KMS-11 (cell line): ENCODE measurements at regions not wholly inside any gene's neighbourhood (a gene's known extent, or its start where the extent isn't known, plus 50 kb on each side); places are given as distances from the start of the nearest gene placed in this dataset.

Experiments used
- H2AFZ ChIP-seq: fragments of 200-600 bp; sonication (generic); 2 replicates; pipeline ENCODE4 v1.6.1; 2016; ENCODE audit warnings: antibody characterized with exemption, mixed run types, low read depth
- H3K27ac ChIP-seq: fragments of 200-600 bp; sonication (generic); 2 replicates; pipeline ENCODE4 v1.6.1; 2016; ENCODE audit warnings: mild to moderate bottlenecking, mixed run types
- H3K27me3 ChIP-seq: fragments of 200-600 bp; sonication (generic); 2 replicates; pipeline ENCODE4 v1.6.1; 2017; ENCODE audit warnings: mild to moderate bottlenecking, low read depth, mixed run types, moderate library complexity; ENCODE audit not compliant: insufficient read depth
- H3K36me3 ChIP-seq: fragments of 200-600 bp; sonication (generic); 2 replicates; pipeline ENCODE4 v1.6.1; 2017; ENCODE audit warnings: mild to moderate bottlenecking, mixed run types; ENCODE audit not compliant: insufficient read depth
- H3K4me1 ChIP-seq: fragments of 200-600 bp; sonication (generic); 2 replicates; pipeline ENCODE4 v1.6.1; 2016; ENCODE audit warnings: mild to moderate bottlenecking, low read depth, mixed run types; ENCODE audit not compliant: poor library complexity, severe bottlenecking
- H3K4me2 ChIP-seq: fragments of 200-600 bp; sonication (generic); 2 replicates; pipeline ENCODE4 v1.7.0; 2016; ENCODE audit warnings: mild to moderate bottlenecking, mixed run types
- H3K4me3 ChIP-seq: fragments of 200-600 bp; sonication (generic); IDR thresholded peaks from 2 replicates; pipeline ENCODE4 v1.6.1; 2017; ENCODE audit warnings: low read depth, low read length, mixed read lengths; ENCODE audit not compliant: insufficient read depth
- H3K79me2 ChIP-seq: fragments of 200-600 bp; sonication (generic); 2 replicates; pipeline ENCODE4 v1.6.1; 2016; ENCODE audit warnings: low read depth, mixed run types; ENCODE audit not compliant: insufficient read depth
- H3K9ac ChIP-seq: fragments of 200-600 bp; sonication (generic); 2 replicates; pipeline ENCODE4 v1.6.1; 2016; ENCODE audit warnings: mild to moderate bottlenecking, mixed run types
- H4K20me1 ChIP-seq: fragments of 200-600 bp; sonication (generic); 2 replicates; pipeline ENCODE4 v1.6.1; 2016; ENCODE audit warnings: mild to moderate bottlenecking, mixed run types; ENCODE audit not compliant: insufficient read depth
- CTCF ChIP-seq: fragments of 200-600 bp; sonication (generic); conservative IDR thresholded peaks from 2 replicates; pipeline ENCODE4 v1.6.1; 2017; ENCODE audit warnings: low read depth, mild to moderate bottlenecking, antibody characterized with exemption, low read length, moderate library complexity, mixed read lengths

GRCh38 chr5:89374144-89374784 is 491.3 kb upstream of the MEF2C start:
- H2AFZ ChIP-seq = peak overlapping the region; percentile 9; the same call in 1 of the 2 replicates
- peaks cover 35% of the 10 kb centered on the region for H3K4me1 ChIP-seq
- peak overlapping the region; percentile 30; the same call in 1 of the 2 replicates for H3K27ac ChIP-seq
- no peak overlapping the region for H3K9ac ChIP-seq
- TF ChIP-seq CTCF = no peak
- H3K4me2 ChIP-seq = peak overlapping the region; percentile 61
- H4K20me1 ChIP-seq = no peaks in the 10 kb centered on the region
- H3K4me3 ChIP-seq = no peak overlapping the region
- H3K79me2 ChIP-seq = no peaks in the 10 kb centered on the region
- no peaks in the 10 kb centered on the region for H3K36me3 ChIP-seq
- H3K27me3 ChIP-seq = no peaks in the 10 kb centered on the region

DNA sequence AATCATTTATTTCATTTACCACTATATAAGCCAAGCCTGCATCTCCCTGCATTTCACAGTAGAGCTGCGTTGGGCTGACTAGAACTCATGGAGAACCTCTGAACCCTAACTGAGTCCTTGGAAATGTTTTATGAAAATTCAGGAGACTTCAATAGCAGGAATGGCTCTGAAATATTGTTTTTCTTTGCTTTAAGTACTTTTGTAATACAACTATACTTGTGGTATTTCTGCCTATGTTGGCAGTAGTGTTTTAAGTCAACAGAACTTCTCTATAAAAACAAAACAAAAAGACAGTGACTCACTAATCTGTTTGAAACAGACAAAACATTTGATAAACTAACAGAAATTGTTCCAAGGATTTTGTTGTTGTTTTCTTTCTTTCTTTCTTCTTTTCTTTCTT is 489.2 kb upstream of the MEF2C start:
- no peak overlapping the region for H3K4me2 ChIP-seq
- H4K20me1 ChIP-seq = no peaks in the 10 kb centered on the region
- no peaks in the 10 kb centered on the region for H3K27me3 ChIP-seq
- H2AFZ ChIP-seq = no peak overlapping the region
- H3K79me2 ChIP-seq = no peaks in the 10 kb centered on the region
- TF ChIP-seq CTCF = no peak
- H3K9ac ChIP-seq = no peak overlapping the region
- peaks cover 35% of the 10 kb centered on the region for H3K4me1 ChIP-seq
- no peak overlapping the region for H3K27ac ChIP-seq
- H3K36me3 ChIP-seq = no peaks in the 10 kb centered on the region
- H3K4me3 ChIP-seq = no peak overlapping the region

DNA sequence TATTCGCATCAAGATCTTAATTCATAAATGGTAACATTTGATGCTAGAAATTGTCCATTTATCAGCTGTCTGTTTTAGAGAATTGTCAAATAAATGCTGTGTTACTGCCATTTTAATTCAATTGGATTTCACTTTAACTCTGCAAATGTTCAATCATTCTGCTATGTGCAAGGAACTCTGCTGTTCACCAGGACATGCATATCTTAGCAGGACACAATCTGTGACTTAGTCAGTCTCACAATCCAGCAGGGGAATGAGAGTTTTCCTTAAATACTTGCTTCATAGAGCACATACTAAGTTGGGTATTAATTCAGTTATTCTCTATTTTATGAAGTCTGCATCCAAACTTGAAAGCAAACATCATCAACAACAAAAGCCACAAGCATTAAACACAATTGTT is 488.7 kb upstream of the MEF2C start:
- Histone ChIP-seq H3K27ac (no peak overlapping the region), H2AFZ (no peak overlapping the region), H3K79me2 (no peaks in the 10 kb centered on the region), H3K9ac (no peak overlapping the region), H3K4me3 (no peak overlapping the region), H3K4me2 (no peak overlapping the region), H3K4me1 (peaks cover 35% of the 10 kb centered on the region), H4K20me1 (no peaks in the 10 kb centered on the region), H3K36me3 (no peaks in the 10 kb centered on the region), H3K27me3 (no peaks in the 10 kb centered on the region)
- TF ChIP-seq CTCF = no peak

GRCh38 chr5:89359046-89359445 is 476.1 kb upstream of the MEF2C start:
- Histone ChIP-seq H2AFZ (no peak overlapping the region), H4K20me1 (no peaks in the 10 kb centered on the region), H3K27me3 (no peaks in the 10 kb centered on the region), H3K4me1 (peaks cover 26% of the 10 kb centered on the region), H3K4me2 (no peak overlapping the region), H3K9ac (no peak overlapping the region), H3K36me3 (no peaks in the 10 kb centered on the region), H3K79me2 (no peaks in the 10 kb centered on the region), H3K27ac (no peak overlapping the region), H3K4me3 (no peak overlapping the region)
- no peak for TF ChIP-seq CTCF
